22Rv1 (cell line): ENCODE measurements at regions not wholly inside any gene's neighbourhood (a gene's known extent, or its start where the extent isn't known, plus 50 kb on each side); places are given as distances from the start of the nearest gene placed in this dataset.

Experiments
- H3K27ac ChIP-seq: fragments of 450-650 bp; 2 replicates; pipeline ENCODE4 v1.5.1; 2017
- ZFX ChIP-seq: fragments of 450-650 bp; IDR thresholded peaks from 2 replicates; pipeline ENCODE4 v1.6.1; 2017; ENCODE audit warnings: antibody characterized with exemption, borderline replicate concordance
- TF ChIP-seq, protein P1 (sequence below): fragments of 450-650 bp; IDR thresholded peaks from 2 replicates; pipeline ENCODE4 v1.5.1; 2017; ENCODE audit warnings: mild to moderate bottlenecking

DNA sequence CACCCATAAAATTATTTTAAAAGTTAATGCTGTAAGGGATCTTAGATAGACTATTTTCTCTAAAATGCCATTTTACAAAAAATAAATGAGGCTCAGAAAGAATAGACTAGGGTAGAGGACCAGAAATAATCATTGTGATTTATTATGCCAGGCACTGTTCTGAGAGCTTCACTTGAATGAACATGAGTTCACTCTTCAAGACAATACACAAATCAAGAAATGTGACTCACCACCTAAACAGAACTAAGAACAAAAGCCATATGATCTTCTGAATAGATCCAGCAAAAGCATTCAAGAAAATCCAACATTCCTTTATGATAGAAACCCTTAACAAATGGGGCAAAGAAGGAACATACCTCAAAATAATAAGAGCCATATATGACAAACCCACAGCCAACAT lies 582.0 kb downstream of the PKHD1 start:
- TF ChIP-seq, protein P1, sequence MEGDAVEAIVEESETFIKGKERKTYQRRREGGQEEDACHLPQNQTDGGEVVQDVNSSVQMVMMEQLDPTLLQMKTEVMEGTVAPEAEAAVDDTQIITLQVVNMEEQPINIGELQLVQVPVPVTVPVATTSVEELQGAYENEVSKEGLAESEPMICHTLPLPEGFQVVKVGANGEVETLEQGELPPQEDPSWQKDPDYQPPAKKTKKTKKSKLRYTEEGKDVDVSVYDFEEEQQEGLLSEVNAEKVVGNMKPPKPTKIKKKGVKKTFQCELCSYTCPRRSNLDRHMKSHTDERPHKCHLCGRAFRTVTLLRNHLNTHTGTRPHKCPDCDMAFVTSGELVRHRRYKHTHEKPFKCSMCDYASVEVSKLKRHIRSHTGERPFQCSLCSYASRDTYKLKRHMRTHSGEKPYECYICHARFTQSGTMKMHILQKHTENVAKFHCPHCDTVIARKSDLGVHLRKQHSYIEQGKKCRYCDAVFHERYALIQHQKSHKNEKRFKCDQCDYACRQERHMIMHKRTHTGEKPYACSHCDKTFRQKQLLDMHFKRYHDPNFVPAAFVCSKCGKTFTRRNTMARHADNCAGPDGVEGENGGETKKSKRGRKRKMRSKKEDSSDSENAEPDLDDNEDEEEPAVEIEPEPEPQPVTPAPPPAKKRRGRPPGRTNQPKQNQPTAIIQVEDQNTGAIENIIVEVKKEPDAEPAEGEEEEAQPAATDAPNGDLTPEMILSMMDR, result no peak
- TF ChIP-seq ZFX, result no peak
- no peak overlapping the region for H3K27ac ChIP-seq

DNA sequence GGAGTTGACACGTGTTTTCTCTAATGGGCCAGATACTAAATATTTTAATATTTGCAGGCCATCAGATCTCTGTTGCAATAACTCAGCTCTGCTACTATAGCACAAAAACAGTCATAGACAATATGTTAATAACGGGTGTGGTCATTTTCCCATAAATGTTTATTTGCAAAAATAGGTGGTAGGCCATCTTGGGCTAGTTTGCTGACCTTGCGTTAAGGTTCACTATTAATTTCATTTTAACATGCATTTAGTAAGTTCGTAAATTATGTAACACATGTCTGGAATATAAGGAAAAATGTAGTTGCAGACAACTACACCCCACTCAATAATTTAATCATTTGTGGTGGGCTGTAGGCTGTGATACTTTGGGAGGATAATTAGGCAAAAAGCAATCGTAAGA lies 577.8 kb downstream of the PKHD1 start:
- no peak for TF ChIP-seq ZFX
- TF ChIP-seq, protein P1, result no peak

DNA sequence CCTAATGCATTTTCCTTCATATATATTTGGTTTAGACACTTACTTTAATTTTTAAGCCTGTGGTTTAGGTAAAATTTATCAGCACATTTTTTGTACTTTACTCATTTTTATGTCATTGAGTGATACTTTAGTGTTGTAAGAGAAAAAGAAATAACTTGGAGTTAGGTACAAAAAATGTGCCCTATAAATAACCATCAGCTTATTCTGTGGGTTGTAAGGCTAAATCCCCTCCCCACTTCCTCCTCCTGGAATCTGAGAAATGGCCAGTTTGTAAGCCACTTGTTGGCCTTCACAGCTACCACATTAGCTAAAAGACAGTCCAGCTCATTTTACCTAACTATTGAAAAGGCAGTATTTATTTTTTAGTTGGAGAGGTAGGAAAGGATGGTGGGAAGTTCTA lies 576.3 kb downstream of the PKHD1 start:
- no peak for TF ChIP-seq ZFX

More for the DNA sequence above, 577.8 kb downstream of the PKHD1 start:
- no peak overlapping the region for H3K27ac ChIP-seq

DNA sequence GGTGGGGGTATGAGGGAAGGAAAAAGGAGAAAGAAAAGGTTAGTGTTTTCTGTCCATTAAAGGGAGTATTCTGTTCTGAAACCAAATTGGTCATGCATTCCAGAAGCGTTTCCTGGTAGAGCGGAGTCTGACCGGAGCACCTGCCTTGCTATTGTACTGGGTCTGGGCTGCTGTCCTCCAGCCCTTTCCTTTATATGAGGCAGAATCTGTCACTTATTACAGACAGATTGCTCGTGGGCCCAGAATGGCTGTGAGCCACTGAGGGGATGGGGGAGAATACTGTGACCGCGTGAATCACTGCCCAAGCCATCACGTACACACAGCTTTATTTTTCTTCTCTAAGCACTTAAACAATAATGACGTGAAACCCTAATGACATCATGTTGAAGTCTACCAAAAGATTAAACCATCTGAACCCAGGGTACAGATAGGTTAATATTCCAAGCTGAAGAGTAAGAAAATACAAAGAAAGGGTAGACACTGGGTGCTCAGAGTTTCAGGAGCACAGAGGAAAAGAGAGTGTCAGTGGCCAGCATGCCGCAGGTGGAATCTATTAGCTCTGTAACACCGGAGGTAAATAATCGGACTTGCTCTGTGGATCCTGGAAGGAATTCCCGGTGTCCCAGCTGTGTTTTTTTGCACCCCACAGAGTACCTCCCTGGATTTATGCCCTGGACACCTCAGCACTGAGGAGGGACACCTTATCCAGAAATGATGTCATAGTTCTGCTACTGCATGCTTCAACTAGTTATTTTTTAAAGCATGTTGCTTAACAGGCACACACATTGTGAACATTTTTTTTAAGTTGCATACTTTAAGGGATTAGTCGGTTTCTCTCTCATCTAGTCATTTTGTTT lies 573.3 kb downstream of the PKHD1 start:
- H3K27ac ChIP-seq, result no peak overlapping the region
- TF ChIP-seq ZFX, result no peak
- TF ChIP-seq, protein P1, result no peak

More for the DNA sequence above, 576.3 kb downstream of the PKHD1 start:
- H3K27ac ChIP-seq, result no peak overlapping the region

DNA sequence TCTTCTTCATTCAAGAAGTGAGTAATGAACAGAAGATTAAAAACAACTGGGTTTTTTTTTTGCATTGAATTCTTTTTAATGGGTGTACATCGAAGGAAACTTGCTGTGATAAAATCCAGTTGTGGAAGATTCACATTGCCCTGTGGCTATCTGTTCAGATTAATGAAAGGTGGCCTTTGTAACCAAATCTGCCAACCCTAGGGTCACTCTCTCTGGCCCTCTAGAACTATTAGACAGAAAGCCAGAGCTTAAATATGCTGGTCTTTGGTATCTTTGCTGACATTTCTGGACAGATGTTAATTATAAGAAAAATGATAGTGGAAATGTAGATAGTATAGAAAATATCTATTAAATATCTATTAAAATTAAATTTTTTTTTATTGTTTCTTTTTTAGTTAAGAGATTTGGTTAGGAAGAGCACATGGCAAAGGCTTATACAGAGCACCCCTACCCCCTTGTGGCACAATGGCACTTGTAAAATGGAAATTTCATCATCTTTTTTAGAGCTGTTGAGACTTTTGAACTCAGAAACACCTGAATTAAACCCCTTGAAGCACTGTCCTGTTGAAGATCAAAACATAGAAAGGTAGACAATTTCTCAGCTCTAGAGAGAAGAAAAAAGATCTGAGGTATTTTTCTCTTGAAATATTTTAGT lies 572.5 kb downstream of the PKHD1 start:
- no peak overlapping the region for H3K27ac ChIP-seq
- TF ChIP-seq, protein P1, result no peak
- no peak for TF ChIP-seq ZFX

DNA sequence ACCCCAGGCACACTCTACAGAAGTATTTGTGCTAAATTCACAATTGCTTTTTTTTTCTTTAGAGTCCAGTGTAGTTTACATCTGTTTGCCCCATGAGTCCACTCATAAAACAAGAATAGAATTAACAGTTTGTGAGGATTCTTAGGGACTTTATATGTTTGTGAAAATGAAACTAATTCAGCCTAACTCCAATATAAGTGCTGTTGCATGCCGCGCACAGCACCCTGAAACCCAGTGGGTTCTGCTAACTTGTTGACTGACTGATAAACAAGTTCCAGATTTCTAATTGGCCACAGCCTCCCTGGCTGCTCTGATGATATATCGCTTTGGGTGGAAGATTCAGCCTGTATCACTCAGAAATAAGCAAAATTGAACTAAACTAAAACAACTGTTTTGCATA lies 561.4 kb downstream of the PKHD1 start:
- H3K27ac ChIP-seq, result no peak overlapping the region
- TF ChIP-seq, protein P1, result no peak
- no peak for TF ChIP-seq ZFX

DNA sequence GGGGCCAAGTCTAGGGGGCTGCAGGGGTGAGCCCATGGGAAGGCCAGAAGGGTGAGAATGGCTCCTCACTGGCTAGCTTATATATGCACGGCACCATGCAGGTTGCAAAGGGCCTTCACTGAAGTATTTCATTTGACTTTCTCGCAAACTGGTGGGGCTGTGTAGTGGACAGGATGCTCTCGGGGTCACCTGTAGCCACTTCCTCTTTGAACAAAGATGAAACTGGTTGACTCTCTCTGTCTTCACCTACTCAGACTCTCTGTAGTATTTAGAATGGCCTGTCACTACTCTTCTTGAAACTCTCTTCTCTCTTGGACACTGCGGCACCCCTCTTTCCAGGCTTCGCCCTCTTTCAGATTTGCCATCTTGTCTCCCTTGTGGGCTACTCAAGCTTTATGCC lies 560.5 kb downstream of the PKHD1 start:
- H3K27ac ChIP-seq, result no peak overlapping the region
- TF ChIP-seq ZFX, result no peak
- TF ChIP-seq, protein P1, result no peak
